GM19025 (cell line): ENCODE measurements at regions not wholly inside any gene's neighbourhood (a gene's known extent, or its start where the extent isn't known, plus 50 kb on each side); places are given as distances from the start of the nearest gene placed in this dataset.

Source experiments
- ATAC-seq: cut with Tn5 transposase; IDR thresholded peaks from one replicate; pipeline ENCODE4 v1.9.1; 2021; ENCODE audit warnings: mild to moderate bottlenecking, low read depth, moderate library complexity; ENCODE audit not compliant: unreplicated experiment

DNA sequence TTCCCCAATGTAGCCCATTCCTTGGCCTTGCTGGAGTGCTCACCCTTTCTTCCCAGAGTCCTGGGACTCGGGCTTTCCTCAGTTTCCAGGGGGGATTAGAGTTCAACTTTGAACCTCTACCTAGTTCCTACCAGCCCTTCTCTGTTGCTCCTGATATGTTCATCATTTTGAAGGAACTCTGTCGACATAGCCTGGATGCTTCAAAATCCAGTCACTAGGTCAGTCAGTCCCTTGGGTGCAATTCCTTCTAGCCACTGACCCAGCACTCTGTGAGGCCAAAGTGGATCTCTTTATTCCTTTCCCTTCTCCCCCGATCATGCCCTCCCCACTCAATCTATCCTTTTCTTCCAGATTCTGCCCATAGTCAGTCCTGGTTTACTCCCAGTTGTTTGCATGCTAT is 72.3 kb upstream of the TMCC3 start:
- ATAC-seq, result no peak

DNA sequence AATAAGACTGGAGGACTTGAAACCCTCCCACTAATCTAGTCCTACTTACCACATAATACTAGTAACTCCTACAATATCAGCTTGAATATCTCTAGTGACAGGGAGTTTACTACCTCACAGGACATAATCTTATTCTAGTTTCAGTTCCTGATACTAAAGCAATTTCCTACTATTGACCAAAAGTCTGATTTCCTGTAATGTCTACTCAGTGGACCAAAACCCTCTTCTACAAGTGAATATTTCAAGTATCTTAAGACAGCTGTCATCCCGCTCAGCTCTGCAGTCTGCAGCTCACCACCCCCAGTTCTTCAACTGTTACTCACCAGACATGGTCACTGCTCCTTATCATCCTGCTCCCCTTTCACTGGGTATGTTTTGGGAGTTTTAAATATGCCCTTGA is 70.8 kb upstream of the TMCC3 start:
- peak; percentile 72 for ATAC-seq

DNA sequence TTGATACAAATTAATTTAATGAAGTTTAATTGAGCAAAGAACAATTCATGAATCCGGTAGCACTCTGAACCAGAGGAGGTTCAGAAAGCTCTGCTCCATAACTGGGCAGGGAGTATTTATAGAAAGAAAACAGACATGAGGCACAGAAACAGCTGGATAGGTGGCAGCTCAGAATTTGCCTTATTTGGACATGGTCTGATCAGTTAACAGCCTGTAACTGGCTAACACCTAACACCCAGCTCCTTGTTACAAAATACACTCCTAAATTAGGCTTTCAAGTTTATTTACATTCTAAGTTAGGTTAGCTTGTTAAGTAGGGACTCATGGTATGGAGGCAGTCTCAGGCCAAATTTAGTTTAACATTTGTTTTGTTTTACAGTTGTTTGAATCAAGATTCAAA is 67.8 kb upstream of the TMCC3 start:
- no peak for ATAC-seq

DNA sequence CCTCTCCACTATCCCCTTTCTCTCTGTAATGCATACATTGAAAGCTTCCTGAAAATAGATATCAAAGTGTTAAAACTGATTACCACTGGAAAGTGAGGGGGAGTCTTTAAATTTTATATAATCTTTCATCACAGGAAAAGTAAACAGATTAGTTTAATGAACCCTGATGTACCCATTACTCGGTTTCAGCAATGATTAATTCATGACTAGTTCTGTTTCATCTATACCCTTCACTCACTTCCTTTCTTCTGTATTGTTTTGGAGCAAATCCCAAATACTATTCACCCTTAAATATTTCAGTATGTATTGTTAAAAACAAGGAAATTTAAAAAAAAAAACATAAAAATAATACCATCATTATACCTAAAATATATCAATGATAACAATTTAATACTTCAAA is 67.3 kb upstream of the TMCC3 start:
- ATAC-seq, result no peak

DNA sequence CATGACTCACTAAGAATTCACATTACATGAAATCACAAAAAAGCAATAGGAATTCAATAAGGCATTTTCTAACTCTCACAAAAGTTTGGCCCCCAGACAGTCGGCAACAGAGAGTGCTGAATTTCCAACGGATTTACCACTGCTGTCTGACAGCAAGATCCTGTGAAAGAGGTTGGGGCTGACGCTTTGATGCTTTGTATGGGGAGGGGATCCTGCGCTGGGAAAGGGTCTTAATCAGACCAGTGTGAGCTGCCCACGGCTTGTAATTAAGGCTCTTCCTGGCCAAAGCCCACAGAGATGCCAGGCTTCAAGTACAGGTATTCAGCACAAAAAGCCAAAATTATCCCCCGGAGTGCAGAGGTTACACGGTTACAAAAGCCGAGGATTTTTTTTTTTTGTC is 66.8 kb upstream of the TMCC3 start:
- ATAC-seq, result no peak

DNA sequence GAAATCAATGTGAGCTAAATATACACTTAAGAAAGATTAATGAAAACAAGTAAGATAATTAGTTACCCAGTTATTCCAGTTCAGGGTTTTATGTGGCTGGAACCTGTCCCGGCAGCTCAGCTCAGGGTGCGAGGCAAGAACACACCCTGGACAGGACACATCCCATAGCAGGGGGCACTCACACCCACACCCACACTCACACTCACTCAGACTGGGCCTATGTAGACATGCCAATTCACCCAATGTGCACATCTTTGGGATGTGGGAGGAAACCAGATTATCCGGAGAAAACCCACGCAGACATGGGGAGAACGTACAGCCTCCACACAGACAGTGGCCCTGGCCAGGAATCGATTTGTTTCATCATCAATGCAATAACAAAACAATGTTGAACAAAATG is 66.0 kb upstream of the TMCC3 start:
- no peak for ATAC-seq

DNA sequence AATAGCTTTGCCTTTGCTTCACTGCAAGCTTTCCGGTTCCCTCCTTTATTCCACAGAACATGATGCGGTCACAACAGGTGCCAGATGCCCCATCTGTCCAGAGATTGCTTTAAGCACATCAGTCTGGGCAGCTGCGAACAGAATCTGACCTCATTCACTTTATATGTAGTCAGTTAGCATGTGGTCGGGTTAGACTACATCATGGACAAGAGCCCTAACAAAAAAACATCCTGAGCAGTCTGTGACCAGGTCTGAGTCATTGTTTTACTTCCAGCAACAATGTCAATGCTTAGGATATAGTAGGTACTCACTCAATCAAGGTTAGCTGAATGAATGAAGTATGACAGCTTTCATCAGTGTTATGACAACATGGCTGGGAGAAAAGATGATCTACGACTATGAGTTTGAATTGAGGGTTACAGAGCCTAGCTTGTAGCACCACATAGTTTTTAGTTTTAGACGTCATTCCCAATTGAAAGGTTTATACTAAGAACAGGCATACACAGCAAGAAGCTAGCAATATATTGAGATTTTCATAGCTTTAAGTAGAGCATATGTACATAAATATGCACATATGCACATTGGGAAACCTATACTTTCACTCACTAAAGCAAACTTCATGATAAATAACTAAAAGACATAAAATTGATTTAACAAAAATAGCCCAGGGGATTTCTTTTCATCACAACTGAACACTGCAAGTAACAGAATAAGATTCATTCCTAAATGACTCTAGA is 64.2 kb upstream of the TMCC3 start:
- ATAC-seq, result no peak

DNA sequence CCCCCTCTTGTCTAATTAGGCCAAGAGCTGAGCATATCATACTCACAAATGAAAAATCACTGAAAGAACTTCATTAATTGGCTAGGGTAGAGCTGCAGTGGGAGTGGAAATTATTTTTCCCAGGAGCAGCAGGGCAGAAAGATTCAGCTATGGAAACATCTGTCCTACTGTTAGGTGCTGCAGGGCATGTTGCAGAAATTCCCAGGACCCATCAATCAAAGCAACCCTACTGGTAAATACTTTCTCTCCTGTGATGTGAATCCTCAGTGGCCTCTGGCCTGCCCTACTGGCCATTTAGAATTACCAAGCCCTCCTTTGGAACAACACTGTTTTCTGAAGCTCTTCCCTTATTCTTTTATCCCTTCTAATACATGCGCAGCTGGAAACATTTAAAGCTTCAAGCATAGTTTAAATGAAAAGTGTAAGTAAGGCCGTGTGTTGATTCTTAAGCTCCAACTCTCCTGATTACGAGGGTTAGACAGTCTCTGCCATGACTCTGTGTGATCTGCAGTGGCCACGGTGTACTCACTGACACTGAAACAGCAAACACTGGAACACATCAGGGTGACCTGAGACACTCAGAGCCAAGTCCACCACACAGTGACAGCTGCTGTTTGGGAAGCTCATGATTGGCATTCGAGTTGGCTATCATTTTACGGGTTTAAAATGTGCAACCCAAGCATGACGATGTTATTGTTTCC is 62.6 kb upstream of the TMCC3 start:
- no peak for ATAC-seq

DNA sequence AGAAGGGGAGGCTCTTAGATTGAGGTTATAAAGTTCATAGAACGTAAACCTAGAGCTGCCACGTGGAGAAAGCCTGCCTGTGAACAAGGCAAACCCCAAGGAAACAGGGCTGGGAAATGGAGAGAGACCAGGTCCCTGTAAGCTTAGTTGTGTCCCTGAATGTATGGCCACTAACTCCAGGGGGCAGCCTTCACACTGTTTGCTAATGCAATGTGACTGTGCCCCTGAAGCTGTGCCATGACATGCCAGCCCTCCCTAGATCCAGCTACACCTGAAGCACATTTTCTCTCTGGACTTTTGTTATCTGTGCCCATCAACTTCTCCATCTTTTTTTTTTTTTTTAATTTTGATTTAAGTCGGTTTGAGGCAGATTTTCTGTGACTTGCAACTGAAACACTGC is 60.6 kb upstream of the TMCC3 start:
- ATAC-seq, result no peak

DNA sequence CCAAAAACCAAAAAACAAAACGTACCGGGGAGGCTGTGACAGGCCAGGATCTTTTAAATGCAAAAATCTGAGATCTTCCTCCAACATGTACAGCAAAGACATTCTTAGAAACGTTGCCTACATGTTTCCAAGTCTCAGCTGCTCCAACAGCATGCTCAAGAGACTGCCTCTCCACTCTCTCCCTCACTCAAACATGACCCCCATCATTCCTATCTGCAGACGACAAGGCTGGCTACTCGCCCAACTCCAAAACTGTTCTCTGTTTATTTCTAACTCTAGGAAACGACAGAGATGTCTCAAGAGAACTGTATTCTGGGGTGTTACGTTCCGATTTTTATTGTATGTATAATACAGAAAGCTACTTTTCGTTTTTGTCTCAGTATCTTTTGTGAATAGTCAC is 57.5 kb upstream of the TMCC3 start:
- no peak for ATAC-seq

DNA sequence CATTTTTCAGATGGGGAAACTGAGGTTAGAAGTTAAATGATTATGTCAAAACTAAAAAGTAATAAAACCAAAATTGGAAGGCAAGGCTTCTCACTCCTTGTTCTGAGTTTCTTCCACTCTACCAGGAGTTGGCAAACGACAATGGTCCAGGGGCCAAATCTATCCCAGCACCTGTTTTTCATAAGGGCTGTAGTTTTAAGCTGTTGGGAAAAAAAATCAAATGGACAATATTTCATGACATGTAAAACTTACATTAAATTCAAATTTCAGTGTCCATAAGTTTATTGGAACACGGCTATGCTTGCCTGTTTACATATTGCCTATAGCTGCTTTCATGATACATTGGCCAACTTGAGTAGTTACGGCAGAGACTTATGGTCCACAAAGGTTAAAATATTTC is 56.7 kb upstream of the TMCC3 start:
- no peak for ATAC-seq

DNA sequence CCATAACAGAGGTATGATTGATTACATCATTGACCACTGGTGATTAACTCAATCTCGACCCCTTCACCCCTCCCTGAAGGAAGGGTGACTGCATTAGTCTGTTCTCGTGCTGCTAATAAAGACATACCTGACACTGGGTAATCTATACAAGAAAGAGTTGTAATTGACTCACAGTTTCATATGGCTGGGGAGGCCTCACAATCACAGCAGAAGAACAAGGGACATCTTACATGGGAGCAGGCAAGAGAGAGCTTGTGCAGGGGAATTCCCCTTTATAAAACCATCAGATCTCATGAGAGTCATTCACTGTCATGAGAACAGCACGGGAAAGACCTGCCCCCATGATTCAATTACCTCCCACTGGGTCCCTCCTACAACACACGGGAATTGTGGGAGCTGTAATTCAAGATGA is 55.9 kb upstream of the TMCC3 start:
- ATAC-seq, result peak; percentile 51

DNA sequence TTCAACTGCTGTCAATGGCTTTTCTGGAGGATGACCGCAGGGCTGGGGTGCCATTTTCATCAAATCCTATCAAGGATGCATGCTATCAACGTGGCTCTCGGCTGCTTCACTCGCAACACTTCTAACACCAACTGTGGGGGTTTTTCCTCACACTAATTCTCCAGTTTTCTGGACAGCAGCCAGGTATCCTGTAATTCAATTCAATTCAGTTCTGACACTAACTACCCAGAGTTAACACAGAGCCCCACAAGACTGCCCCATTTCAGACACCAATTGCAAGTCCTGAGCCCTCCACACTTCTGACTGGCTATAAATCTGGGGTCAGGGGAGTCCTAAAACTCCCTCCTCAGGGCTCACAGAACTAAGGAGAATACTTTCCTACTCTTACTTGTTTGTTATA is 55.3 kb upstream of the TMCC3 start:
- no peak for ATAC-seq

DNA sequence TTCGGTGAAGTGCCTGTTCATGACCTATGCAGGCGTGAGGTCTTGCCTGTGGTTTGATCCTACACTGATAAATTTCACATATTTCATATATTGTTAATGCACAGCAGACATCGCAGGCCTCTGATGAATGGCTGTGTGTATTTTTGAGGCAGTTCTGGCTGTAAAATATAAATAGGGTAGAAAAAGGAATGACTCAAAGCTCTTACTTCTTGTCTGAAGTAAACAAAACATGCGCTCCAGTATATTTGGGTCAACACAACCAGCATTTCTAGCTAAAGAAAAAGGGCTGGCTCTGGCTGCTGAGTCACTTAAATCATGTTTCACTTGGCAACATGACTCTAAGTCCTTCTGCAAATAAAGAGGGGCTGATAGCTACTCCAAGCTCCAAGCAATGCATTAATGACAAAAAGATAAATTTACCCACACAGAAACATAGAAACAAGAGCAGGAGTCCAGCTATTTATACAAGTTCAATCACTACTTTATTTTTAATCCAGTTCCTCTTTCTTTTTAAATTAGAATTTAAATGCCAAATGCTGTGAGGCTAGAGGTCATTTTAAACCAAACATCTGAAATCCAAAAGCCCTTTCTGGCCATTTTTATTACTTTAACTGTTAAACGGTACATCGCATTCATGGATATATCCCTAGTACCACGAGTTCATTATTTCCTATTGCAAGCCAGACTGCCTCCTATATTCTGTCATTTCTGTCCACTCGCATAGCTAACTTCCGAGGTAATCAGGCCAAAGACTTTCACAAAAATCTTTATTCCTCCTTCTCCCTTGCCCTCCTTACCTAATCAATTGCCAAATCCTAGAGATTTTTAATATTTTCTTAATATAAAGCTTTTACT is 54.3 kb upstream of the TMCC3 start:
- no peak for ATAC-seq

DNA sequence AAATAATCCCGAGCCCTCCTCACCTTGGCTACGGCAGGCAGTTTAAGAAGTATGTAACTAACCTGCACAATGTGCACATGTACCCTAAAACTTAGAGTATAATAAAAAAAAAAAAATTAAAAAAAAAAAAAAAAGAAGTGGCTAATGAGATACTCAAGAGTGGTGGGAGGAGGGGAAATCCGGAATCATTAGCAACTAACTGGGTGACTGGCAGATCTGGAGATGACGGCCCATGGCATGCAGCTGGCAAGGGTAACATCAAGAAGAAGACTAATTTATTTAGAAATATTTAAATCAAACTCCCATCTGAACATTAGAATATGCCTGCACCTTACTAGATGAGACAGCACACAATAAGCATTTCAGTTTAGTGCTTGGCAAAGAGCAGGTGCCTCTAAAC is 52.3 kb upstream of the TMCC3 start:
- ATAC-seq, result no peak

DNA sequence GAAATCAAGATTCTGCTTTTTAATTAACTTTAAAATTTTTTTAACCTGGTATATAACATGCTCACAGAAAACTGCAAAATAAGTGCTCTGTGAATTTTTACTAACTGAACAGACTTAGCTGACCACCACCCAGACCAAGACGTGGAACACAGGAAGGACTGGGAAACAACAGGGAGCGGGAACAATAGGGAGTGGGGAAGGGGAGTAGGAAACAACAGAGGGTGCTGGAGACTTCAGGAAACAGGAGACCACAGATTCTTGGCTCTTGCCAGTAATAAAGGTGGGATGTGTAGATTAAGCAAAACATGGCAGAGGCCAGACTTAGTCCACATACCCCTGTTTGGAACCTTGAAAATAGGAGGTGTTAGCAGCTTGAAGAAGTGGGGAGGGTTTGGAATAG is 51.4 kb upstream of the TMCC3 start:
- no peak for ATAC-seq

DNA sequence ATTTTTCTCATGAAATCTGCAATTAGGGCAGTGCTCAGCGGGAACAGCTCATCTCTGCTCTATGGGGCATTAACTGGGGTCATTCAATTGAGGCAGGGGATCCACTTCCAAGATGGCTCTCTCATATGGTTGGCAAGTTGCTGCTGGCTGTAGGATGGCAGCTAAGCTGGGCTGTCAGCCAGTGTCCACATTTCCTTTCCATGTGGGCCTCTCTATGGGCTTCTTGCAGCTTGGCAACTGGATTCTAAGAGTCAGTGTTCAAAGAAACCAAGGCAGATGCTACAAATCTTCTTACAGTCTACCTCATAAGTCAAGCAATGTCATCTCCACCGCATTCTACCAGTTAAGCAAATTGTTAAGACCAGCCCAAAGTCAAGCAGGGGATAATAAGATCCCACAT is 50.3 kb upstream of the TMCC3 start:
- no peak for ATAC-seq
